Cardiac muscle cell (in vitro differentiated cells and primary cell): ENCODE measurements at regions not wholly inside any gene's neighbourhood (a gene's known extent, or its start where the extent isn't known, plus 50 kb on each side); places are given as distances from the start of the nearest gene placed in this dataset.

Source experiments
- DNase-seq, 2 donors: peaks; one replicate each; pipeline versions ENCODE4 v3.0.0 to v3.0.0-alpha.2; 2010 to 2017; ENCODE audit warnings: low read depth in 1 of 2, low spot score in 1 of 2
- H3K27ac ChIP-seq: fragments of 200-600 bp; sonication (generic); 2 replicates; pipeline ENCODE4 v1.5.1; 2016
- H3K27me3 ChIP-seq: fragments of 200-600 bp; sonication (generic); 2 replicates; pipeline ENCODE4 v1.6.0; 2016; ENCODE audit warnings: control low read depth
- H3K36me3 ChIP-seq: fragments of 200-600 bp; sonication (generic); 2 replicates; pipeline ENCODE4 v1.5.1; 2016; ENCODE audit warnings: control low read depth
- H3K4me1 ChIP-seq: fragments of 200-600 bp; sonication (generic); 2 replicates; pipeline ENCODE4 v1.8.1; 2017; ENCODE audit warnings: low read depth, mild to moderate bottlenecking, mixed run types
- H3K4me3 ChIP-seq: fragments of 200-600 bp; sonication (generic); 2 replicates; pipeline ENCODE4 v1.5.1; 2016; ENCODE audit warnings: mild to moderate bottlenecking
- H3K9me3 ChIP-seq: fragments of 200-600 bp; sonication (generic); 2 replicates; pipeline ENCODE4 v1.5.1; 2017; ENCODE audit warnings: low read depth, mild to moderate bottlenecking, control low read depth
- CTCF ChIP-seq: IDR thresholded peaks from 2 replicates; pipeline ENCODE4 v1.5.1; 2012; ENCODE audit warnings: low read depth, mild to moderate bottlenecking, low read length

GRCh38 chr3:145175626-145176025 is 985.4 kb downstream of the PLOD2 start:
- no peak for TF ChIP-seq CTCF
- no peaks in the 10 kb centered on the region for H3K36me3 ChIP-seq
- no peak overlapping the region for H3K4me3 ChIP-seq

GRCh38 chr3:145176907-145177306 is 984.1 kb downstream of the PLOD2 start:
- no peaks in the 10 kb centered on the region for H3K9me3 ChIP-seq
- no peaks in the 10 kb centered on the region for H3K4me1 ChIP-seq
- H3K36me3 ChIP-seq = no peaks in the 10 kb centered on the region
- TF ChIP-seq CTCF = no peak
- no peak overlapping the region for H3K27ac ChIP-seq
- H3K4me3 ChIP-seq = no peak overlapping the region
- no peak for DNase-seq
- H3K27me3 ChIP-seq = no peaks in the 10 kb centered on the region

More at GRCh38 chr3:145175626-145176025, 985.4 kb downstream of the PLOD2 start:
- no peaks in the 10 kb centered on the region for H3K27me3 ChIP-seq
- no peaks in the 10 kb centered on the region for H3K4me1 ChIP-seq
- no peak for DNase-seq
- no peaks in the 10 kb centered on the region for H3K9me3 ChIP-seq
- H3K27ac ChIP-seq = no peak overlapping the region

- Histone ChIP-seq H3K4me3 (no peak overlapping the region), H3K27ac (no peak overlapping the region), H3K9me3 (no peaks in the 10 kb centered on the region), H3K27me3 (no peaks in the 10 kb centered on the region), H3K36me3 (no peaks in the 10 kb centered on the region), H3K4me1 (no peaks in the 10 kb centered on the region)
- DNase-seq = no peak
- no peak for TF ChIP-seq CTCF
These were observed 983.2 kb downstream of the PLOD2 start for GRCh38 chr3:145177828-145178227.

- no peak overlapping the region for H3K4me3 ChIP-seq
These were observed 978.6 kb downstream of the PLOD2 start for GRCh38 chr3:145182196-145182911.

GRCh38 chr3:145183261-145183660 is 977.7 kb downstream of the PLOD2 start:
- Histone ChIP-seq H3K4me3 (no peak overlapping the region), H3K36me3 (no peaks in the 10 kb centered on the region), H3K9me3 (no peaks in the 10 kb centered on the region), H3K4me1 (no peaks in the 10 kb centered on the region), H3K27me3 (no peaks in the 10 kb centered on the region), H3K27ac (no peak overlapping the region)
- no peak for TF ChIP-seq CTCF
- peak in 1 of 2 donors; percentile 25 for DNase-seq

More at GRCh38 chr3:145182196-145182911, 978.6 kb downstream of the PLOD2 start:
- Histone ChIP-seq H3K27ac (no peak overlapping the region), H3K9me3 (no peaks in the 10 kb centered on the region), H3K4me1 (no peaks in the 10 kb centered on the region), H3K36me3 (no peaks in the 10 kb centered on the region), H3K27me3 (no peaks in the 10 kb centered on the region)
- no peak for TF ChIP-seq CTCF
- no peak for DNase-seq
